SK-N-SH treated with all-trans-retinoic acid at 6 μM for 48 hours (cell line): ENCODE measurements at regions not wholly inside any gene's neighbourhood (a gene's known extent, or its start where the extent isn't known, plus 50 kb on each side); places are given as distances from the start of the nearest gene placed in this dataset.

Experiments used
- ATAC-seq: fragments of 200-7000 bp; cut with Tn5 transposase; 3 replicates; pipeline ENCODE4 v1.9.1; 2020; ENCODE audit warnings: mild to moderate bottlenecking, moderate library complexity
- ARNTL ChIP-seq: fragments of 450-650 bp; formaldehyde crosslinking; IDR thresholded peaks from 2 replicates; pipeline ENCODE4 v1.5.0; 2020; ENCODE audit warnings: low read depth, mild to moderate bottlenecking, moderate library complexity, borderline replicate concordance
- BACH2 ChIP-seq: fragments of 250-450 bp; sonication (Bioruptor Pico); IDR thresholded peaks from 2 replicates; pipeline ENCODE4 v1.9.0; 2021; ENCODE audit warnings: mild to moderate bottlenecking, borderline replicate concordance
- CREB5 ChIP-seq: fragments of 250-450 bp; sonication (Bioruptor Pico); IDR thresholded peaks from 2 replicates; pipeline ENCODE4 v1.5.1; 2020; ENCODE audit warnings: low read depth, mild to moderate bottlenecking, moderate library complexity
- CSDC2 ChIP-seq: fragments of 250-450 bp; sonication (Bioruptor Pico); IDR thresholded peaks from 2 replicates; pipeline ENCODE4 v1.5.0; 2020; ENCODE audit warnings: mild to moderate bottlenecking, moderate library complexity
- CSRNP3 ChIP-seq: fragments of 250-450 bp; sonication (Bioruptor Pico); IDR thresholded peaks from 2 replicates; pipeline ENCODE4 v1.5.1; 2021; ENCODE audit warnings: mild to moderate bottlenecking, moderate library complexity
- ESRRG ChIP-seq: fragments of 250-450 bp; sonication (Bioruptor Pico); IDR thresholded peaks from 2 replicates; pipeline ENCODE4 v1.6.1; 2021; ENCODE audit warnings: mild to moderate bottlenecking
- GLIS3 ChIP-seq: fragments of 250-450 bp; sonication (Bioruptor Pico); IDR thresholded peaks from 2 replicates; pipeline ENCODE4 v1.5.0; 2020; ENCODE audit warnings: mild to moderate bottlenecking, moderate library complexity
- ISL1 ChIP-seq: fragments of 250-450 bp; sonication (Bioruptor Pico); IDR thresholded peaks from 2 replicates; pipeline ENCODE4 v2.1.2; 2022; ENCODE audit warnings: mild to moderate bottlenecking, moderate library complexity
- OSR1 ChIP-seq: fragments of 250-450 bp; sonication (Bioruptor Pico); IDR thresholded peaks from 2 replicates; pipeline ENCODE4 v1.8.0; 2022; ENCODE audit warnings: moderate library complexity, mild to moderate bottlenecking, inconsistent platforms
- POU6F1 ChIP-seq: fragments of 250-450 bp; sonication (Bioruptor Pico); IDR thresholded peaks from 2 replicates; pipeline ENCODE4 v1.8.0; 2021; ENCODE audit warnings: low read depth, mild to moderate bottlenecking, moderate library complexity, borderline replicate concordance
- PPARA ChIP-seq: fragments of 250-450 bp; sonication (Bioruptor Pico); IDR thresholded peaks from 2 replicates; pipeline ENCODE4 v1.5.0; 2020; ENCODE audit warnings: mild to moderate bottlenecking, borderline replicate concordance
- RARB ChIP-seq: fragments of 250-450 bp; sonication (Bioruptor Pico); IDR thresholded peaks from 2 replicates; pipeline ENCODE4 v1.8.0; 2021; ENCODE audit warnings: mild to moderate bottlenecking, moderate library complexity
- SNAI2 ChIP-seq: fragments of 250-450 bp; sonication (Bioruptor Pico); IDR thresholded peaks from 2 replicates; pipeline ENCODE4 v1.5.0; 2020; ENCODE audit warnings: mild to moderate bottlenecking, moderate library complexity
- TCF4 ChIP-seq: fragments of 250-450 bp; sonication (Bioruptor Pico); IDR thresholded peaks from 2 replicates; pipeline ENCODE4 v1.8.0; 2021; ENCODE audit warnings: mild to moderate bottlenecking, moderate library complexity, borderline replicate concordance
- TOX ChIP-seq: fragments of 250-450 bp; sonication (Bioruptor Pico); IDR thresholded peaks from 2 replicates; pipeline ENCODE4 v1.8.0; 2021; ENCODE audit warnings: mild to moderate bottlenecking, moderate library complexity, borderline replicate concordance
- TSHZ2 ChIP-seq: fragments of 250-450 bp; sonication (Bioruptor Pico); IDR thresholded peaks from 2 replicates; pipeline ENCODE4 v1.5.0; 2020; ENCODE audit warnings: mild to moderate bottlenecking, moderate library complexity
- ZC3H10 ChIP-seq: fragments of 250-450 bp; sonication (Bioruptor Pico); IDR thresholded peaks from 2 replicates; pipeline ENCODE4 v1.5.1; 2021; ENCODE audit warnings: mild to moderate bottlenecking, moderate library complexity
- ZFP30 ChIP-seq: fragments of 450-650 bp; formaldehyde crosslinking; IDR thresholded peaks from 2 replicates; pipeline ENCODE4 v1.5.0; 2022; ENCODE audit warnings: mild to moderate bottlenecking, moderate library complexity
- ZNF565 ChIP-seq: fragments of 450-650 bp; formaldehyde crosslinking; conservative IDR thresholded peaks from 2 replicates; pipeline ENCODE4 v1.5.0; 2020; ENCODE audit warnings: low read depth, mild to moderate bottlenecking, moderate library complexity
- ZNF70 ChIP-seq: fragments of 450-650 bp; formaldehyde crosslinking; IDR thresholded peaks from 2 replicates; pipeline ENCODE4 v1.5.0; 2020; ENCODE audit warnings: mild to moderate bottlenecking, moderate library complexity
- ZNF8 ChIP-seq: fragments of 450-650 bp; formaldehyde crosslinking; IDR thresholded peaks from 2 replicates; pipeline ENCODE4 v1.5.0; 2020; ENCODE audit warnings: mild to moderate bottlenecking, moderate library complexity

- TF ChIP-seq ZNF565 (no peak), ZC3H10 (CRISPR knock-in tag) (no peak), ZFP30 (no peak)
Observed at GRCh38 chr12:14290951-14291350, 74.5 kb upstream of the ATF7IP start (continued).

GRCh38 chr12:14303661-14304155 is 61.8 kb upstream of the ATF7IP start:
- ATAC-seq, result no peak
- TF ChIP-seq ZNF565 (no peak), ESRRG (CRISPR knock-in tag) (no peak), ZFP30 (no peak), BACH2 (no peak), TOX (CRISPR knock-in tag) (no peak), TCF4 (CRISPR knock-in tag) (no peak), SNAI2 (CRISPR knock-in tag) (no peak), ARNTL (no peak), OSR1 (no peak), GLIS3 (no peak), ZNF8 (CRISPR knock-in tag) (no peak), RARB (CRISPR knock-in tag) (no peak), POU6F1 (CRISPR knock-in tag) (no peak), PPARA (CRISPR knock-in tag) (no peak)
- TF ChIP-seq, all 23 proteins: peak for 0

GRCh38 chr12:14307004-14307403 is 58.5 kb upstream of the ATF7IP start:
- ATAC-seq, result no peak
- TF ChIP-seq ZNF565 (no peak), ZNF8 (CRISPR knock-in tag) (no peak), BACH2 (no peak), TOX (CRISPR knock-in tag) (no peak), SNAI2 (CRISPR knock-in tag) (no peak), TSHZ2 (CRISPR knock-in tag) (no peak), ISL1 (CRISPR knock-in tag) (no peak), ZFP30 (no peak), CREB5 (no peak), CSRNP3 (no peak)

GRCh38 chr12:14308516-14308915 is 57.0 kb upstream of the ATF7IP start:
- no peak for ATAC-seq
- TF ChIP-seq POU6F1 (CRISPR knock-in tag) (no peak), ARNTL (no peak), TCF4 (CRISPR knock-in tag) (no peak), CSDC2 (CRISPR knock-in tag) (no peak), ZC3H10 (CRISPR knock-in tag) (no peak), RARB (CRISPR knock-in tag) (no peak), BACH2 (no peak), ZNF70 (CRISPR knock-in tag) (no peak), PPARA (CRISPR knock-in tag) (no peak), CREB5 (no peak)
